ENCODE measurements at regions not wholly inside any gene's neighbourhood (a gene's known extent, or its start where the extent isn't known, plus 50 kb on each side); places are given as distances from the start of the nearest gene placed in this dataset.

GRCh38 chr3:20904671-20905070 is 718.7 kb upstream of the SGO1 start:
- TF ChIP-seq CTCF (conservative IDR thresholded peaks at IDR 0.05 in 1 of 2, IDR thresholded peaks at IDR 0.05 in 1 of 2; ENCODE audit: extremely low read depth in 1 of 2, insufficient read depth in 1 of 2, low read depth in 1 of 2, low read length in 2 of 2), result no peak
- TF ChIP-seq EZH2 (IDR thresholded peaks at IDR 0.05; ENCODE audit: borderline replicate concordance, low read length), result no peak

All from mammary epithelial cell (primary cell).